GM21576 (cell line): ENCODE measurements at regions not wholly inside any gene's neighbourhood (a gene's known extent, or its start where the extent isn't known, plus 50 kb on each side); places are given as distances from the start of the nearest gene placed in this dataset.

ENCODE experiments used
- ATAC-seq: cut with Tn5 transposase; IDR thresholded peaks from one replicate; pipeline ENCODE4 v1.9.1; 2021; ENCODE audit warnings: mild to moderate bottlenecking, moderate library complexity; ENCODE audit not compliant: unreplicated experiment

DNA sequence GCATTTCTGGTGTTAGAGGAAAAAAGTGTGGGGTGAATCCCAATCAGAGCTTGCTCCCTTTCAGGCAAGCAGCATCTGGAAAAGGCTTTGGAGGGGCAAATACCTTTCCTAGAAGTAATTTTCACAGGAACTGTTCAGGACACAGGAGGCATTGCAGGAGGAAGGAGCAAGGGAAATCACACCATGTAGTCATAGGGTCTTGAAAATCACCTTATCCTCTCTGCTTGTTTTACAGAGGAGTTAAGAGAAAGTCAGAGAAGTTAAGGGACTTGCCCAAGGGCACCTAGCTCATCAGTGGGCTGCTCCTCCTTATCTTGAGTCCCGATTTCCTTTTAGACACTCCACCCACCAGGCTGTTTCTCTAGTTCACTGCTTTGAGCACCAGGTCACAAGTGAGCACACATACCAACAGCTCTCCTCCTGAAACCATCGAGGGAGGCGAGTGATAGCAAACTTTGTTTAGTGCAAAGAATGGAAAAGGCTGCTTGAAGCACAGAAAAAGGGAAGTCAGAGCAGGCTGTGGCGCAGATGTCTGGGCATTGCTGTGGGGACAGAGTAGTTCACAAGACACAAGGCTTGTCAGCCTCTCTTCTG is 89.2 kb upstream of the CXCR4 start:
- ATAC-seq = peak; percentile 52

DNA sequence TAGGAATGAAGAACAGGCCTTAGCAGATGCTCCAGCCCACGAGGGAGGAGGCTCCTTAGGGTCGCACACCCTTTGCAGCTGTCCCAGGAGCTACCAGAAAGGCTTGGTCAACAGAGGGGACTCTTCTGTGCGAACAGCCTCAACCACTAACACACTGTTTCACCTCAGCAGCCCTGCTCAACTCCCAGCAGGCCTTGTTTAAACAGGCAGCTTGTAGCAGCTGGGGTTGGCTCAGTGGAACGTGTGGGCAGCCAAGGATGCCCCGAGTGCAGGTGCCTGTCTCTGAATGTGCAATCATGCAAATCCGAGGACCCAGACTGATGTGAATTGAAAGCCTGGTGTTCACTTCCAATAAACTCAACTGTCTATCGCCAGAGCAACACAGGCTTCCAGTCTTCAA is 88.7 kb upstream of the CXCR4 start:
- ATAC-seq = peak; percentile 93

DNA sequence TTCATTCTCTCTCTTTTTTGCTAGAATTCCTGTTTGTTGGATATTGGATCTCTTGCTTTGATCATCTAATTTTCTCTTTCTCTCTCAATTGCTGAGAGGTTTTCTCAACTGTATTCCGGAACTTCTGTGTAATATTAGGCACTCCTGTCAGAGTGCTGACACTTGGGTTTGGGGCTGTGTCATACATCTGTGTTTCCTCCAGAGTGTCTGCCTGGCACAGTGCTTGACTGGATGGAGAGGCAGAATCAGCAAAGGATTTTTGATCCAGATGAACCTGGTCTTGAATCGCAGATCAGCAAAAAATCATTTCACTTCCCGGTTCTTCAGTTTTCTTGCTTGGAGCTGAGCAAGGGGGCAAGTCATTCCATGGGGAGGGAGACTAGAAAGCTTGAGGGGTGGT is 87.7 kb upstream of the CXCR4 start:
- no peak for ATAC-seq

DNA sequence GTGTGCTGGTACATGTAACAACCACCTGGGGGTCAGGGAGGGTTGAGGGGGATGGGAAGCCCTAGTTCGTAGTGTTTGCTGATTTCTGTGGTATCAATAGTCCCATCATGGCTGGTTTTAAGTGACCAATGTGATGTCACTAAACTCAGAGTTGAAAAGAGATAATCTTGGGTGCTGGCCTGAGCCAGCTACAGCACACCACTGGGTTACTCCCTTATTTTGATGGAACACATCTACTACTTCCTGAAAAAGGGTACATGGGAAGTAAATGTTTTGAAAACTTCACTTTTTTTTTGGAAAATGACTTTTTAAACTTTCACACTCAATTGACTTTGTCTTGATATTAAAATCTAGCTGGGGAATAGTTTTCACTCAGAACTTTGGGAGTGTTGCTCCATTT is 87.0 kb upstream of the CXCR4 start:
- ATAC-seq = no peak

DNA sequence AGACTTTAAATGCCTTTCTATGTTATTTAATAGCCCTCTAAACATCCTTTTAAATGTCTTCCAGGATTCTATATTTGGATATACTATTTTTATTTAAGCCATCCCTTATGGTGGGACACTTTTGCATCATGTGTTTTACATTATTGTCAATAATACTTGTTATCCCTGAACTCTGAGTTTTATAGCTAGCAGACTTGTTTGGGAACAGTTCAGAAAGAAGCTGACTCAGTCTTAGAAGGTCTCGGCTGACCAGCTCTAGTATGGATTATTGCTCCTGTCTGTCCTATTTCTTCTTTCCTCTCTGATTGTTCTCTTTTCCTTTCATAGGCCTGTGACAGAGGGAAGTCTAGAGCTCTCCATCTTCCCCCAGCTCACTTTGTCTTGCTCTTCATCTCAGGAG is 77.3 kb upstream of the CXCR4 start:
- ATAC-seq = no peak

DNA sequence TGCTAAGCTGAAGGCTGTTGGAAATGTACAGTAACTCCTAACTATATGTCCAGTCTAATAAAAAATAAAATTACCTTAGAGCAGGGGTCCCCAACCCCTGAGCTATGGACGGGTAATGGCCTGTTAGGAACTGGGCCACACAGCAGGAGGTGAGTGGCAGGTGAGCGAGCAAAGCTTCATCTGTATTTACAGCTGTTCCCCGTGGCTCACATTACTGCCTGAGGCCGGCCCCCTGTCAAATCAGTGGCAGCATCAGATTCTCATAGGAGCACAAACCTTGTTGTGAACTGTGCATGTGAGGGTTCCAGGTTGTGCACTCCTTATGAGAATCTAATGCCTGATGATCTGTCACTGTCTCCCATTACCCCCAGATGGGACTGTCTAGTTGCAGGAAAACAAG is 73.1 kb upstream of the CXCR4 start:
- ATAC-seq = no peak

DNA sequence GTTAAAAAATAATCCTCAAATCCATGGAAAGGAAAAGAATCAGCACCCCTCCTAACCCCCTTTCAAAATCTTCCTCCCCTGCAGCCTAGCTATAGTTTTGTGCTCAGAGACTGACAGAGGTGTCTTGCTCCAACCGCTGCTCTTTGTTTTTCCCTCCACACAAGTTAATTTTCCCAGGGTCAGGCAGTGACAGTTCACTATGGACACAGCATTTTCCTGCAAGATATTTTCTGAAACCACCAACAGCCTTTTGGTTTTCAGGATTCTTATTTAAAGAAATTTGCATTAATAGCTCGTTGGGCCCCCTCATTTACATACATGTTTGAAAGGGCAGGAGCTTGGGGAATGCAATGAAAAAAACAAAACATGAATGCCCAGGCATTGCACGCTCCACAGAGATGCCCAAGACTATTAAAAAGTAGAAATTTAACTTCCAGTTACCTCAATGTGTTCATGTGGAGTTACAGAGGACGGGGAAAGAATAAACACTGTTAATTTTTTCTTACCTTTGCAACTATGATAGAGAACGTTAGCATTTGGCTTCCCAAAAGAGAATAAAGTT is 71.4 kb upstream of the CXCR4 start:
- ATAC-seq = no peak

DNA sequence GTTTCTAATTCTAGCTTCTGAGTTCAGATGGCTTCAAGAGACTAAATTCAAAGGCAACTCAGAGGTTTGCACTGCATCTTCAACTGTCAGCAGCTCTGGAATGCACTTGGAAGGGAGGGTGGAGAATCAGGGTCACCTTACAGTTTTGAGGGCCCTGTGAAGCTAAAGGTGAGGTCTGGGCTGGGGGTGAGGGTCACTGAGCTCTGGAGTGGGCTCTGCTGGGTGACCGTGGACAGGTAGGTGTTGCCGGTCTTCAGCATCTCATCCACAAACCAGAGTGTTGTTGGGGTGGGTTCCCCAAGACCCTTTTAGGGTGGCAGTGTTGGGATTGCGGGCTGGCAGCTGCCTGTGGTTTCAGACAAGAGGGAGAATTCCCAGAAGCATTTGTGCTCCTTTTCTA is 70.1 kb upstream of the CXCR4 start:
- ATAC-seq = no peak

DNA sequence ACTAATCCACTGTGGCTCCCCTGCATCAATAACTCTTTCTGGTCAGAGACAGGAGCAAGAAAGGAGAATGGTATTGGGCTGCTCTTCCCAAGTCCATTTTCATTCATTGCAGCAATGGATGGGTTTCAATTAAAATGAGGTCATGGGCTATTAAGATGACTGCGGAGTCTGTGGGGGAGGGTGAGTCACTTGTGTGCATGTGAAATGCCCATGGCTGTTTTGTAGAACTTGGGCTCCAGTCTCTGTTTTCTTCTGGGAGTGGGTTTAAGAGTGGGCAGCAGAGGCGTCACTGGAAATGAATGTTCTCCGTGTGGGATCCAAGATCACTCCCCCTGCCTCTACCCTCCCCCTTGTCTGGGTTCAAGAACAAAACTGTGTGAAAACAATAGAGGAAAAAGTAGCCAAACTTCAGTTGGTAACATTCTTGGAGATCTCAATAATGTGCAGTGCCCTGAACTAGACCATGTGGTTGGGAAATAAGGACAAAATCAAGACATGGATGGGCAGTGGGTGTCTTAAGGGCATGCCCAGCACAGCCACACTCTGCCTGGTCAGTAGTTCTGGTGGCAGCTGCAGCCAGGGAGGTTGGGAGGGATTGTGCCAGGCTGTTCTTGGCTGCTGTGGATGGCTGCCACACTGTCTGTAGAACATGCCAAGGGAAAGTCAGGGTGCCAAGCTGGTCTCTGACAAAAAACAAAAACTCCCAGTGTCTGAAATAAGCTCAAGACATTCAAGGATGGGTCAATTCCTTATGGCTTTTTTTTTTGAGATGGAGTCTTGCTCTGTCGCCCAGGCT is 68.2 kb upstream of the CXCR4 start:
- ATAC-seq = no peak

DNA sequence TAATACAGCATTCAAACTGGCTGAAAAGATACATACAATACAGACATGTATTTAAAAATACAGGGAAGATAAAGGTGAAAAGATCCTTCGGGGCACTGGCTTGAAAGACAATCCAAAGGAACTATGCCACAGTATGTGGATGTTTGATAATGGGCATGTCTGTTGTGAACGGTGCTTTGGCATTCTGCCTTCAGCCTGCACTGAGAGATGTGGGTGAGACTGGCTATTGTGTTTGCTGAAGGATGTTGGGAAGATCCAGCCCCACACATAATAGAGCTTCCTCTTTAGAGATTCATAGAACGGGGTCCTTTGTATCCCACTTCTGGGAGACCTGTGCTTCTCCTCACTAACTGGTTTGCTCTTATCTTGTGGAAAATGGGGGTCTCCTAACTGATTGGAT is 65.1 kb upstream of the CXCR4 start:
- ATAC-seq = no peak

DNA sequence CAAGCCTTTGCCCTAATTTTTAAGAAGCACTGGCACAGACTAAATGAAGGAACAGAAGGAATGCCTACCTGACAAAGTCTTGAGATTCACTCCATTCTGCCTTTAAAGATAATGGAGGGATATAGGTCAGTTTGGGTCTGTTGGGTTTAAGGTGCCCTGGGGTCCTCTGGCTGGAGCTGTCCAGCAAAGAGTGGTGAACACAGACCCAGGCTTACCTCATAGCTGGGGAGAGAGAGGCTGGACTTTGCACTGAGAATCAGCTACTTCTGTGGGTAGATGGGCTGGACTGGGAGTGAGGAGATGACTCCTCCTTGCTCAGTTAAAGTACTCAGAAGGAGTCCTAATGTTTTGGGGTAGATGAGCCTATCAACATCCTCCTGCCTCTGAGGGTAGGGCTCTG is 64.4 kb upstream of the CXCR4 start:
- no peak for ATAC-seq

DNA sequence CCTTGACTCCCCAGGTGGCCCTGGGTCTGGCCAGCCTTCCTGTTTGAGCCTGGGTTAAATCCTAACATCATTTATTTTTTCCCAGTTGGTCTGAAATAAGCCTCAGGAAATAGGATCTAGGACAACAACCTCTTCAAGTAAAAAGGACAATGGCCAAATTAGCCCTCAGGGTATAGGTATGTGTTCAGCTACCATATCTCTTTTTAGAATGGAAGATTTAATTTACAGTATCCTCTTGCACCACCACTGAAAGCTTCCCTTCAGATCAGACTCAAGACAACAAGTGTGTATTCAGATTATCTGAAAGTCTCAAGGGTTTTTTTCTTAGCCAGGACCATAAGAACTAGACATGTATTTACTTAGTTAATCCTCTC is 61.6 kb upstream of the CXCR4 start:
- ATAC-seq = no peak

DNA sequence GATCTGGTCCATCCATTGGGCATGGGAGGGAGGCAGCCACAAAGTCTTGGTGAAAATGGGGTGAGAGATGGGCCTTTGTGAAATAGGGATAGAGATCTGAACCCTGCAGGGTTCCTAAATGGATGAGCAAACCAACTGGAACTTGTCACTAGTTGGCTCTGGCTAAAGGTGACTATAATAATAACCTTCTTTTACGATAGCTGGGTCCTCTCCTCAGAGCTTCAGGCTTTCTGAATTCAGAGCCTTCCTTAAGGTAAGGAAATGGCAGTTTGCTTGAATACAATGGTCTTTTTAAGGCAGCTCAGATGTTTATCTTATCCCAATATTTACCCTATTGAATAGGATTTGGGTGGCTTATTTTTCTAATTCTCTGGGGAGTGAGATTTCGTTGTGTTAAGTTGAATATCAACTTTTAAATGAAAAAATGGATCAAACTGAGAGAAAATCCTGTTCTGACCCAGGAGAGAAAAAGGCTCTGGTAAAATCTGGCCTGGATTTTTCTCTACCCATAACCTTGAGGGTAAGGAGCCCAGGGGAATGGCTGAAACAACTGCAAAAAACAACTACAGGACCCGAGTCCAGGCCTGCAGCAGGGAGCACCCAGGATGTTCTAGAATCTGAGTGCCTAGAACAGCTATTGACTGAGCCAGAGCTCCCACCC is 61.1 kb upstream of the CXCR4 start:
- ATAC-seq = no peak

DNA sequence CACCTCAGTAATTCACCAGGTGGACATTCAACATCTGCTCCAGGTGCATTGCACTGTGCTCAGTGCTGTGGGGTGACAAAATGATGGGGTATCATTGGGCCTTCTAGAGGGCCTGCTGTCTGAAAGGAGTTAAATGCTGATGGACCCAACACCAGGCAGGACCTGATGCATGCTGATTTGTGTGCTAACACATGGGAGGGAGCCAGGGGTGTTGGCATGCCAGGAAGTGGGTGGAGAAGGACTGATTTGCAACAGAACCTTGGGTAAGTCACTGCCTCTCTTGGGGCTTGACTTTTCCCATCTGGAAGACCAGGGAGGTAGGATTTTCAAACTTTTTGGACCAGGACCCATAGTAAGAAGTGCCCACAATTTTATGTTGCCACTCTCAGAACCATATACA is 57.9 kb upstream of the CXCR4 start:
- ATAC-seq = no peak

DNA sequence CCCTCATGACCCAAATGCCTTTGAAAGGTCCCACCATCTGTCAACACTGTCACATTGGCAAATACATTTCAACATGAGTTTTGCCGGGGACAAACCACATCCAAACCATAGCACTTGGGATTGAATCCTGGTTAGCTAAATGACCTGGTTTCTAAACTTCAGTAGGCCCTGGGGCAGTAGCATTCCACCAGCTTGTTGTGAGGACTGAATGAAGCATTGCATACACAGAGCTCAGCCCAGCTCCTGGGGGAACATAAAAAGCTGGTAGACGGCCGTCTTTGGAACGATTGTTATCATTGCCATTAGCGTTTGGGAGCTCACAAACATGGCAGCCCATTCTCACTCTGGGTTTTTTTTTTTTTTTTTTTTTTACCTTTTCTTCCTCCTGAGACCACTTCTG is 57.5 kb upstream of the CXCR4 start:
- ATAC-seq = no peak

DNA sequence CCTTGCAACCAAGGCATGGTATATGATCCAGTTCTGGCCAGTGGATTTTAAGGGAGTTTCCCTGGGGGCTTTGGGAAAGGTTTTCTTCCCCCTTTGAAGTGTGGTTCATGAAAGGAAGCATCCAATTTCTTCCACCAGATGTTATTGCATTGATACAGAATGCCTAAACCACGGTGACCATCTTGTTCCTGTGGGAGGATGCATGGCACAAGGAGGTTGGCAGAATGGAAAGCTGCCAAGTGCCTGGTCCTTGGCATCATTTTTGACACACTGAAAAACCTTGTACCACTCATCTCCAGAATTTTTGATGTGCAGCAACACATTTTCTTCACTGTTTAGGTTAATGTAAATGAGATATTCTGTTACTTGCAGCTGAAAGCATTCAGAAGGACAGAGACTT is 55.2 kb upstream of the CXCR4 start:
- ATAC-seq = no peak

DNA sequence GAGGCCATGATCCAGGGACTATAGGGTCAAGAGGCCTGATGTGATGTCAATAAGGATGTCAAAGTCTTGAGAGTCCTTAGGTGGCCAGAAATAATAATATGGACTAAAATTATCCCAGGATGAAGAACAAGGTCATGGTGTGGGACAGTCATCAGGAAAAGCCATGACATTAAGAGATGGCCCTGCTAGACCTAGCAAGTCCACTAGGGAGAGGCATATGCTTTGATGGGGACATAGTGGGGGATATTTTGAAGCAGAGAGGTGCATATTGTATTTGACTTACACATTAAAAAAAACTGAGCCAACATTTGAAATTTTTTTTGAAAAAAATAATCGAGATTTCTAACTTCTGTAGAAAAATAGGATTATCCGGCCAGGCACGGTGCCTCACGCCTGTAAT is 53.3 kb upstream of the CXCR4 start:
- no peak for ATAC-seq

DNA sequence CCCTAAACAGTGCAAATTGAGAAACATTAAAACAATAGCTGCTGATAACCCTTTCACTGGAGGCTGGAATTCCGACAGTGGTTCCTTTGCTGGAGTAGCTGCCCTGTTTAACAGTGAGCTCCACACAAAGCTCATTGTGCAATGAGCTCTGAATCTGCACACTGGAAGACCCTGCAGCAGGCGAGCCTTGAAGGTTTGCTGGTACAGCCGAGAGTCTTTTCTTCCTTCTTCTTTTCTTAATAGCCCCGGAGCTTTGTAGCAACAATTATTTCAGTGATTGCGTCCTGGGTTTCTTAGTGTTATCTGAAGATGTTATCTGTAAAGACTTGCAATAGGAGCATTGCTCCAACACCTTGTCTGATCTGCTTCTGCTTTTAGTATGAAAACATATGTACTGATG is 50.8 kb upstream of the CXCR4 start:
- no peak for ATAC-seq

DNA sequence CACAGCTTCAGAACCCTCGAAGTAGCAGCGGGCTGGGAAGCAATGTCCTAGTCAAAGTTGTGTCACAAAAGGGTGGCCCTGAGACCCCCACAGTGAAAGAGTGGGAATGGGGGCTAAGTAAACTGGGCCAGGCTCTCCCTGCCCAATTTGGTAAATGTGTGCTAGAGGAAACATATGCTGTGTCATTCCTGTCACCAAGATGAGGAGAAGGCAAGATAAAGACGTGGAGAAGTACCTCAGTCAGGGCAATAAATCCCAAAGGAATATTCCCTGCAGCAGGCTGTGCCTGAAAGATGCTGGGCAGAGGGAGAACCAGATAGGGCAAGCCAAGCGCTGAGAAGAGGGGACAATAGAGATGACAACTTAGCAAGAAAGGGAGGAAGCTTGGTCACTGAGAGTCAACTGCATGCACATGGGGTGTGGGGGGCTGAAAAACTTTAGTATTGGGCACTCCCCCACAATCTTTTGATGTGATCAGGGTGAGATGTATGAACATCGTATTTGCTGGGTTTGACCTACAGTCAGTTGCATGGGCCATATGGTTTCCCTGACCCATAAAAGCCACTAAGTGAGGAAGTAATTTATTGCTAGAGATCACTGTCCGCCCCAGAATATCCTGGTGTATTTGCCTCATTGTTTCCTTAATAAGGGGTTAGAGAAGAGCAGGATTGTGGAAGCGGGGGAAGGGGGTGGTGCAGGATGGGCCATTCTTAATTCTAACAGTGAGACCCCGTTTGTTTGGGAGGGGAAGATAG is 49.9 kb upstream of the CXCR4 start:
- ATAC-seq = no peak
